ENCODE measurements at regions not wholly inside any gene's neighbourhood (a gene's known extent, or its start where the extent isn't known, plus 50 kb on each side); places are given as distances from the start of the nearest gene placed in this dataset.

GRCh38 chr12:114799574-114800487 lies 115.9 kb upstream of the TBX3 start:
- TF ChIP-seq, protein P1, sequence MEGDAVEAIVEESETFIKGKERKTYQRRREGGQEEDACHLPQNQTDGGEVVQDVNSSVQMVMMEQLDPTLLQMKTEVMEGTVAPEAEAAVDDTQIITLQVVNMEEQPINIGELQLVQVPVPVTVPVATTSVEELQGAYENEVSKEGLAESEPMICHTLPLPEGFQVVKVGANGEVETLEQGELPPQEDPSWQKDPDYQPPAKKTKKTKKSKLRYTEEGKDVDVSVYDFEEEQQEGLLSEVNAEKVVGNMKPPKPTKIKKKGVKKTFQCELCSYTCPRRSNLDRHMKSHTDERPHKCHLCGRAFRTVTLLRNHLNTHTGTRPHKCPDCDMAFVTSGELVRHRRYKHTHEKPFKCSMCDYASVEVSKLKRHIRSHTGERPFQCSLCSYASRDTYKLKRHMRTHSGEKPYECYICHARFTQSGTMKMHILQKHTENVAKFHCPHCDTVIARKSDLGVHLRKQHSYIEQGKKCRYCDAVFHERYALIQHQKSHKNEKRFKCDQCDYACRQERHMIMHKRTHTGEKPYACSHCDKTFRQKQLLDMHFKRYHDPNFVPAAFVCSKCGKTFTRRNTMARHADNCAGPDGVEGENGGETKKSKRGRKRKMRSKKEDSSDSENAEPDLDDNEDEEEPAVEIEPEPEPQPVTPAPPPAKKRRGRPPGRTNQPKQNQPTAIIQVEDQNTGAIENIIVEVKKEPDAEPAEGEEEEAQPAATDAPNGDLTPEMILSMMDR (IDR thresholded peaks at IDR 0.05 in 4 of 5, conservative IDR thresholded peaks at IDR 0.05 in 1 of 5), result no peak
- TF ChIP-seq POLR2A (IDR thresholded peaks at IDR 0.05), result no peak

Data from gastrocnemius medialis (tissue), 4 donors.